ENCODE measurements at regions not wholly inside any gene's neighbourhood (a gene's known extent, or its start where the extent isn't known, plus 50 kb on each side); places are given as distances from the start of the nearest gene placed in this dataset.

DNA sequence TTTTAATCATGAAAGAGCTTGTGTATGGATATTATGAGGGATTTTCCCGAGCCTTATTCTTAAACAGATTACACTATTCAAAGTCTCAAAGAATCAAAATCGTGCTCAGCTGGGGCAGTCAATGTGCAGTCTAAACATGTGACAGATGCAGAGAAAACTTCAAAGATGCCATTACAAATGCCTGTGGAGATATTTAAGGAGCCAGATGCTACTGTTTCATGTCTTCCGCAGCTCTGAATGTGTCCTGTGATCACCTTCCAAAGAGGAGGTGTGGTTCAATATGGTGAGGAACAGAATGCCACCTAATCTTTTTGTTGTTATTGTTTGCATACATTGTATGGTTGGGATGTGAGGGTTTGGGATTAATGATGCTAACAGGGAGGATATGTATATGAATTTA lies 593.3 kb upstream of the ARRDC3 start:
- TF ChIP-seq CTCF (conservative IDR thresholded peaks at IDR 0.05) (no peak), ZFX (IDR thresholded peaks at IDR 0.05) (no peak)
